HS-5 (cell line): ENCODE measurements at regions not wholly inside any gene's neighbourhood (a gene's known extent, or its start where the extent isn't known, plus 50 kb on each side); places are given as distances from the start of the nearest gene placed in this dataset.

Experiments
- DNase-seq: peaks from one replicate; pipeline ENCODE4 v3.0.0-alpha.2; 2012; ENCODE audit warnings: low read depth

- no peak for DNase-seq
Observed at GRCh38 chr12:118607831-118608230, 231.5 kb downstream of the SUDS3 start.

DNA sequence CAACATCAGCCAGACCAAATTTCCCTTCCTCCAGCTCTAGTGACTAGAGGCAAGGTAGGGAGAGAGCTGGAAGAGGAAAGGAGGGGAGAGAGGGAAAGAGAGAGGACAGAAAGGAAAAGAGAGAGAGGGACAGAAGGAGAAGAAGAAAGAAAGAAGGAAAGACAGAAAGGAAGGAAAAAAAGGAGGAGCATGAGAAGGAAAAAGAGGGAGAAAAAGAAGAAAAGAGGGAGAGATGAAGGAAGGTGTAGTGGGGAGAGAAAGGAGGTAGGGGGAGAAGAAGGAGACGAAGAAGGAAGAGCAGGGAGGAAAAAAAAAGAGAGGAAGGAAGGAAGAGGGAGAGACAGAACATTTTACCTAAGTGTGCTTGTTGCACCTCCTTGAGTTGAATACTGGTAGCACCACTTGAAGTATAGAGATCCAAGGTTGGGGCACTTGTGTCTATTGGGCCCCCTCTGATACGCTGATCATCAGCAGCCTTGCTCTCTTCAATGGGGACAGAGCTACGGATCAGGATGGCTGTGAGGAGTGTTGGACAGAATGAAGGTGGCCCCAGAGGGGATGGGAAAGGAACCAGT is 232.5 kb downstream of the SUDS3 start:
- DNase-seq, result no peak

DNA sequence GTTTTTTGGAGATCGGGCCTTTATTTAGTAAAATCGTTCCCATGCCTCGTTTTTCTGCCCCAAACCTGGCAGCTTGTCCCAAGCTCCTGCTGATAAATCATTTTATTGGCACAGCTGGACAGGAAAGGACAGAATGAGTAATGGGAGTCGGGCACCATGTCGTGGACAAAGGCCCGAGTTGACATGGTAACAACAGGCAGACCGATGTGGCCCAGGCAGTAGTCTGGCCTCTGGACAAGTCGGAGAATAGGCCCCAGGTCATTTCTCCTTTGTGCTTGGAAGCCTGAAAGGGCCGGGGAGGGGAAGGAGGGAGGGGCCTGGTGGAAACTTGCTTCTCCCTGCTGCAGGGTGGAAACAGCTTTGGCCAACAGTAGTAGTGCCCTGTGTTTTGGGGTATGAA is 234.9 kb downstream of the SUDS3 start:
- DNase-seq, result no peak

DNA sequence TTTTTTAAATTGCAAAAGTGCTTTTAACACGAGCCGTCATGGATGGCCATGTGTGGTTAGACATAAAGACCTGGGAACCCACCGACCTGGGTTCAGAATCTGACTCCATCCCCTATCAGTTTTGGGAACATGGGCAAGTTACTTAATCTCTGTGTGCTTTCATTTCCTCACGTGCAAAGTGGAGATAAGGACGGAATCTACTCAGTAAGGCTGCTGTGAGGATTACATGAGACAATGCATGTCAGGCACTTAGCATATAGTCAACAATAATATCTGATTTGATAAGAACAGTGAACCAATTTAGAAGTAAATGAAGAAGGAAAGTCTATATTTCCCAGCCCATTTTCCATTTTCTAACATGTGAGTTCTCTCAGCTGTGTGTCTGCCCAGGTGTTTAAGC is 235.4 kb downstream of the SUDS3 start:
- DNase-seq, result no peak

GRCh38 chr12:118617611-118618450 is 241.5 kb downstream of the SUDS3 start:
- DNase-seq, result no peak

DNA sequence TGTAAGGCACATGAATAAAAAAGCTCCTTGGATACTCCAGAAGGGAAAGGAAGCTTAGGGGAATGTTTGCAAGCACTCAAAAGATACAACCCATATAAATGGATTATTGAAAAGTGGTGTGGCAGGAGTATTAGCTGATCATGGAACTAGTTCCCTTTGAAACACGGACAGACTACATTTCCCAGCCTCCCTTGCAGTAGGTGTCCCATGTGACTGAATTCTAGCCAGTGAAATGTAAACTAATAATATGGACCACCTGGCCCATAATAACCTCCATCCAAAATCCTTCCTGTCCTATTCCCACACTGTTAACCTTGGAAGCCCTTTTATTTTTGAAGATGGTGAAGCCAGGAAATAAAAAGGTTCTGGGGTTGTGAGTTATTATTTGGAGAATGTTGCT is 242.3 kb downstream of the SUDS3 start:
- DNase-seq, result no peak

- no peak for DNase-seq
Observed at GRCh38 chr12:118625050-118625675, 248.8 kb downstream of the SUDS3 start.

- no peak for DNase-seq
Observed at GRCh38 chr12:118633071-118633470, 256.7 kb downstream of the SUDS3 start.

- DNase-seq, result no peak
Observed at GRCh38 chr12:118635276-118635675, 258.9 kb downstream of the SUDS3 start.

DNA sequence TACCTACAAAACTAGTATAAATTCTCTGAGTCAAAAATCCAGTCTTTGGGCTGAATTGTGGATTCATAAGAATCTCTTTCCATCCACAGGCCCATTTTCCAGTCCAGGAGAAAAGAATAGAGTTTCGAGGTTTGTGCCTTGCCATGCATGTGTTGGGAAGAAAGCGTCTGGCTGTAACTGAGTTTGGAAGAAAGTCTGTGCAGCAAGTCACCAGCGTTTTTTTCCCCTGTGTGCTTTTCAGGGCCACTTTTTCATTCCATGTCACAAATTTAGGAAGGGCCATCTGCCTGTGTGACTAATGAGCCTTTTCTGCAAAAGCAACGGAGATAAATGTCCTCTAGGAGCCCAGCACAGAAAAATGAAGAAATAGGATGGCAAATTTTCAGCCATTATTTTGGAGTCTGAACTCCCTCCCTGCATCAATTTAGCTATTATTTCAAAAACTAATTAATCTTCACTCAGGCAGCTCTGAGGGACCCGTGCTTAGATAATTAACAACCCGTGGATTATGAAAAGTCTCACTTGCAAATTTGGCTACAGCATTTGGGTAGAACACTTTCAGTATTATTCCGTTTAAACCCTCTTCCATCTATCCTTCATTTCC is 261.5 kb downstream of the SUDS3 start:
- no peak for DNase-seq

DNA sequence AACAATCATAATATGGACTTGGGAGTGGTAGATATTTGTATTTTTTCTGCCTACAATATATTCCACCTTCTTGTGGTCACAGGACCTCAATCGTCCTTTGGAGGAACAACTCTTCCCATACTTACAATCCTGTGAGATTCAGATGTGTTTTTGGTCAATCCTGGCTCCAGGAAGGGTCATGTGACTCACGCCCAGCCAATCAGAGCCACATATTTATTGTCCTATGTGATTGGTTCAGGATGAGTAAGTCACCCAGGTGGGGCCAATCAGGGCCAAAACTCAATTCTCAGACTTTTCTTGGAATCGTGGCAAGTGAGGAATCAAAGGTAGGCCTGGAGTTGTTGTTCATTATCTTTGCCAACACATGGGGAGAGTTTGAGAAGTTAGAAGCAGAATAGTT is 264.9 kb downstream of the SUDS3 start:
- no peak for DNase-seq

DNA sequence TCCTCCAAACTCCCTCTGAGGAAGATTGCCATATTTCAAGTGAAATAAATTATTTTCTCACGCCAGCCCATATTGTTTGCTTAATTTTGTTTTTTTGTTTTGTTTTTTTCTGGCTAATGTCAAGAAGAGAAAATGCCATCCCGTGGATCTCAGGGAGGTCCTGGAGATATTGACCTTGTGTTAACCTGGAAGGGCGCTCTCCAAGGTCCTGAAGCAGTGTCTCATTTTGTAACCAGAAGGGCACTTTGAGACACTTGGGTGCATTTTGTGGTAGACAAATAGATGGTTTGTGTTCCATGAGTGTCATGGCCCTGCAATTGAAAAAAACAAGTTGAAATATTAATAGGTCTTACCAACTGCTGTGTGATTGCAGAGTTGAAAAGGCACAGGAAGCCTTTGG is 268.9 kb downstream of the SUDS3 start:
- no peak for DNase-seq

GRCh38 chr12:118649765-118650585 is 273.6 kb downstream of the SUDS3 start:
- no peak for DNase-seq

GRCh38 chr12:118650586-118650960 is 274.2 kb downstream of the SUDS3 start:
- DNase-seq, result no peak

DNA sequence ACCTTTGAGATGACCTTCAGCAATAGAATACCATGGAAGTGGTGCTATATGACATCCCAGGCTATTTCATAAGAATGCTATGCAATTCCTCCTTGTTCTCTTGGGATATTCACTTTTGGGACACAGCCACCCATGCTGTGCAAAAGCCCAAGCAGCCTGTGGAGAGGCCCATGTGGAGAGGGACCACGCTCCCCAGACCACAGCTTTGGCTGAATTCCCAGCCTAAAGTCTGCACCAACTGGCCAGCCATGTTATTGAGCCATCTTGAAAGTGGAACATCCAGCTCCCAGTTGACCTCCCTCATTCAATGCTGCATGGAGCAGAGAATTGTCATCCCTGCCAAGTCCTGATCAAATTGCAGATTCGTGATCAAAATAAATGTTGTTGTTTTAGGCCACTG is 275.1 kb downstream of the SUDS3 start:
- DNase-seq, result no peak

DNA sequence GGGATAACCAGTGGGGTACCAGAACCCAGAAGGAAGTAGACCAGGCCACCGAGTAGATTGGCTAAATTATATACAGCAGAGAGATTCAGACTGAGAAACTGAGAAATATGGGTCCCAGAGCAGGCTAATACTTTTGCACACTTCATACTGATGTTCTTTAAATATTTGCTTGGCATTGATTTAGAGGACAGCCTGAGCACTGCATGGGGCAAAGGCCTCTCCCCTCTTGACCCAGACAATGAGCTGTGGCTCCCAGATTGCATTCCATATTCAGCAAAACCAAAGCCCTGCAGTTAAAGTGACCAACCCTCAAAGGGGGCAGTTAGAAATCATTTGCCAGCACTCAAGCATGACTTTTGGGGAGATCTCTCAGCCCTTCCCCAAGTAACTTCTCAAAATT is 279.2 kb downstream of the SUDS3 start:
- no peak for DNase-seq

GRCh38 chr12:118680356-118680963 is 300.9 kb upstream of the SRRM4 start:
- no peak for DNase-seq

- no peak for DNase-seq
Observed at GRCh38 chr12:118682656-118683055, 298.7 kb upstream of the SRRM4 start.

DNA sequence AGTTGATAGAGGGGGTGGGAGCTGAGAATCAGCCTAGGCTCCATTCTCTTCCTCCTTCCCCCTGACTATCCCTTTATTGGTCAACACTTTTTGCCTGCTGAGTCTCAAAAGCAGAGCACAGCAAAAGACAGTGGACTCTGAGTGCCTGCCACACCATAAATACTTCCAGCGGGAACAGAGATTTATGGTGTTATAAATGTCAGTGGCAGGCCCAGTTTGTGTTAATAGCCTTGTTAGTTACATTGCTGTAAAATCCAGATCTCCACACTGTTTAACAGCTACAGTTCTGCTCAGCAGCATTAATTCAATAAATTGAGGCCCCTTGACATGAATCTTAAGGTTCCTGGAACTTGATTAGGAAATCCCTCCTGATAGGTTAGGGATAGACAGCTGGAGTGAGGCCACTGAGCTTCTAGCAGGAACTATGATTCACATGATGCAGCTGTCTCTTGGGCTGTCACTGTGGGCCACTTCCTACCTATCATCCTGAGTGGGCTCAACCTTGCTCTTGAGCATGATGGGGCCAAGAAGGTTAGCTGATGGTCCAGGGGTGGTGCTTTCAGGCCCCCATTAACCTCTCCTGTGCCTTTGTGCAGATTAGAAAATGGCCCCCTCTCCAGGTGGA is 295.2 kb upstream of the SRRM4 start:
- no peak for DNase-seq

GRCh38 chr12:118689793-118690192 is 291.5 kb upstream of the SRRM4 start:
- no peak for DNase-seq

- no peak for DNase-seq
Observed at GRCh38 chr12:118690506-118690905, 290.8 kb upstream of the SRRM4 start.
